ENCODE measurements at regions not wholly inside any gene's neighbourhood (a gene's known extent, or its start where the extent isn't known, plus 50 kb on each side); places are given as distances from the start of the nearest gene placed in this dataset.

DNA sequence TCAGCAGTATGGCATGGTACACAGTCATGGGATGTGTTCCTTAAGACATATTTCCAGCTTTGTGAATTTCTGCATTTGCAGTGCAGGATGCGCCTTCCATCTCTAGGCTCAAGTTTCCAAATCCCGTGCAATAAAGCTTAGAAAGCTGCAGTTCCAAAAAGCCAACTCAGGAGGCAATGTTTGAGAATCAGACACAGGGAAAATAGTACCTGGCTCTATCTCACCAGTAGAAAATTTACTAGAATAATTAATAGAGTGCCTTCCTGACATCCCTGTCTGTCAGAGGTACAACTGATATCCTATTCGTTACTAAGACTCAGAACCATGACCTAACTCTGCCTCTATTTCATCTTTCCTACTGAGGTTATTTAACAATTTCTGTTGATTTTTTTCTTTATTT, 1333.0 kb downstream of the PCDH19 start:
- no peak for DNase-seq

DNA sequence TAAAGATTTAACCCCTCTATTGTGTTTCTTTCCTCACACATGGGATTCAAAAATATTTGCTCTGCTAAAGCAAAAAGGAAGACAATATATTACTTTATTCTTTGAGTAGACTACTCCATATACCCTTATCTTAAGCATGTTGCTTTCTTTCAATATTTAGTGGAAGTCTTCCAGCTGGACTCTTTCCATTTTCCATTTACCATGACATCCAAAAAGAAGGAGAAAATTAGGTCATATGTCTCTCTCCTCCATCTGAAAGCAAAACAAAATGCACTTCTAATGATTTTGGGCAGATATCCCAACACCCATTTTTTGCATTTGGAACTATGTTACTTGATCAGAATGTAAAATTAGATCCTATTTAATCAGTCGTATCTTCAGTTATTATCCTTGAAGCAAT, 1336.5 kb downstream of the PCDH19 start:
- DNase-seq = no peak

DNA sequence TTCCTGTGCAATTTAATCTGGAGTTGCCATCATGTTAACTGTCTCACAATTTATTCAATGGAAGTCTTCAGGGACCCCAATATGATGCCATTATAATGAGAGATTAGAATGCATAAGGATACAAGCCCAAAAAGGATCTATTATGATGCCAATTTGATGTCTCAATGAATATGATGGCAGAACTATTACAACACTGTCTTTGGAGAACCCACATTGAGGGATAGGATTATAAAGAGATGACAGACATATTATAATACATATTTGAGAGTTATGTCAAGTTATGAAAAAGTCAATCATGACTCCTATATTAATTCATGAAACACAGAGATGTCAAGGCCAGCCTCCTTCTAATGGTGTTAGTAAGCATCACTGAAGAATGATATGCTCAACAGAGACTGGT, 1358.4 kb downstream of the PCDH19 start:
- DNase-seq = no peak

DNA sequence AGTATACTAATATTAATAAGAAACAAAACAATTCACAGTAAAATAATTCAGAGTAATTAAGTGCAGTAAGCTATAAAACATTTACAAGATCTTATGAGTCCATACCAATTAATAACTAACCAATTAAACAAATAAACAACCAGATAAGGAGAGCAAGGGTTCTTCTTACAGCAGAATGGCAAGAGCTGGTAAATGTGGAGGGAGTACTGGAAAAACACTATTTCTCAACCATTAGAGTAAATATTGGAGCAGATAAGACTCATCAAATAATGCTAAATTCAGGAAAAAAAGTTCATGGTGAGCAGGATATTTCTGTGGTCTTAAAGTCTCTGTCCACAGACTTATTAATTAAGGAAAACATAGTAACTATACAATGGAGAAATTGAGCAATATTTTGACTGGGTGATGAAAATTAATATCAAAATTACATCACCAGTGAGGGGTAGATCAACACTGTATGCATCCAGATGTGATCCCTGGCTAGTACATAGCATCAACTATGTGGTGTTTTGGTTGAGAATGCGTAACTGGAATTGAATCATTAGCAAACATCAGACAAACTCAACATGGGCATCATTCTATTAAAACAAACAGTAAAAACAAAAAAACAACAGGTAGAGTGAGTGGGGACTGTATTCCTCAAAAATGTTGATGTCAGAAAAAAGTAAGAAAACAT, 1376.7 kb downstream of the PCDH19 start:
- no peak for DNase-seq

GRCh38 chrX:99010957-99011356, 1399.1 kb downstream of the PCDH19 start:
- DNase-seq = no peak

- no peak for DNase-seq
These were observed 1408.8 kb downstream of the PCDH19 start for GRCh38 chrX:99001286-99001685.

- DNase-seq = no peak
These were observed 1447.1 kb downstream of the PCDH19 start for GRCh38 chrX:98962996-98963395.

DNA sequence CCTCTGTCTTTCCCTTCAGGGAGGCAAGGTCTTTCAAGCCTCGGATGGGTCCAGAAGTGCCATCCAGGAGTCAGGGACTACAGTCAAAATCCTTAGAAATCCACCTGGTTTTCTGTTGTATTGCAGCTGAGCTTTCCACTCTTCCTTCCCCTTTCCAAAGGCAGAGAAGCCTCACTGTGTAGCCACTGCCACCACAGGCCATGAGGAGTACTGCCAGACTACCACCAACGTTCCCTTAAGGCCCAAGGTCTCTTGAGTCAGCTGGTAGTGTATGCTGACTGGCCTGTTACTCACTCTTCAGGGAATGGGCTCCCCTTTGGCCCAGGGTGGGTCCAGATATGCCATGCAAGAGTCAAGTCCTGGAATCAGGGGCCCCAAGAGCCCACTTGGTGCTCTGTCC, 1454.1 kb downstream of the PCDH19 start:
- no peak for DNase-seq

- DNase-seq = no peak
These were observed 1470.6 kb downstream of the PCDH19 start for GRCh38 chrX:98939456-98939855.

DNA sequence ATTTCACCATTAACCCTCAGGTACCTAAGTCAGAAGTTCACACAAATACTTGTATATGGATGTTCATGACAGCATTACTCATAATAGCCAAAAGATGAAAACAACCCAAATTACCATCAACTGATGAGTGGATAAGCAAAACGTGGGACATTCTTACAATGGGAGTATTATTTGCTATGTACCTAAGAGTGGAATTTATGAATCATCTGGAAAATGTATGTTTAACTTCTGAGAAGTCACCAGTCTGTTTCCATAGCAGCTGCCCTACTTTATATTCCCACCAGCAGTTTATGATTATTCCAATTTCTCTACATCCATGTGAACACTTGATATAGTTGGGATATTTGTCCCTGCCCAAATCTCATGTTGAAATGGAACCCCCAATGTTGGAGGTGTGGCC, 1478.9 kb downstream of the PCDH19 start:
- no peak for DNase-seq

DNA sequence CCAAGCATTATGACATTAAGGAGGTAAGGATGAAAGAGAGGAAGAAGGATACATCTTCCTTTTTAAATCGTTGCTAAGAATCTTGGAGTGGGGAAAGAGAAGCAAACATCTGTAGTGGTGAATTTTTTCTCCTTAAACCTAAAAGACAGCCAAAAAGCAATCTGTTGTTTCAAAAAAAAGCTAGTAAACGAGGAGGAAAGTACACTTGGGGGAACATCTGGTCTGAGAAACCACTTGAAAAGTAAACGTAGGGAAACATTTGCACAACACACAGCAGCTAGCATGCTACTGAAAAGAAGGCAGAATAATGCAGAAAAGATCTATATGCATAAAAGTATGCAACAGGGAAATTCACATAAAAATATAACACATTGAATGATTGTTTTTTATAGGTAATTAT, 1485.6 kb downstream of the PCDH19 start:
- no peak for DNase-seq

DNA sequence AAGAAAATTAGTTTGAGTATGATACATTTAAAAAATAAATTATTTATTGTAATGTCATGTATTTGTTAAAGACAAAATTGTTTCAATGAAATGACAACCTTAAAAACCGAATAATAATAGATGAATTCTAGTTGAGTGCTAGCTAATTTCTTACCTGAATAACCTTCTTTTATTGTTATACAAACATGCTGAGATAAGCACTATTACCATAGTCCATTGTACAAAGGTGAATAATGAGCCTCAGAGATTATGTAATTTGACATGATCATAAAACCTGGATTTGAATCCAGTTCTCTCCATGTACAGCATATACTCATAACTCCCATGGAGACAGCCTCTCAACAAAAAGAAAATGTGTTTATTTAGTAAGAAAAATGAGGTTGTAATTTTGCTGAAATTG, 1512.9 kb downstream of the PCDH19 start:
- no peak for DNase-seq

DNA sequence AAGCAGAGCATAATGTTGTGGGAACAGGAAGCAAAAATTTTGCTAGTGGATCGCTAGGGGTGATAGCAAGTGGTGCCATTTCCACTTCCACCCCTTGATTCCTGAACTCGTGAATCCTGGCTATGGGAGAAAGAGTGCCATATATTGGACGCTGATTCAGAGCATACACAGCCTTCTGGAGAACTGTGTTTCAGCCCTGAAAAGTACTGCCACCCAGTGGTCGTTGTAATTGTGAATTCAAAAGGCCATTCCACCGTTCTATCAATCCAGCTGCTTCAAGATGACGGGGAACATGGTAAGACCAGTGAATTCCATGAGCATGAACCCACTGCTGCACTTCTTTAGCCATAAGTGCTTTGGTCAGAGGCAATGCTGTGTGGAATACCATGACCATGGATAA, 1559.4 kb downstream of the PCDH19 start:
- DNase-seq = peak; percentile 7
